ENCODE measurements at regions not wholly inside any gene's neighbourhood (a gene's known extent, or its start where the extent isn't known, plus 50 kb on each side); places are given as distances from the start of the nearest gene placed in this dataset.

- DNase-seq (ENCODE audit: low read depth in 2 of 2), result no peak
Measured at GRCh38 chr1:81634294-81634693, 166.4 kb upstream of the ADGRL2 start.

DNA sequence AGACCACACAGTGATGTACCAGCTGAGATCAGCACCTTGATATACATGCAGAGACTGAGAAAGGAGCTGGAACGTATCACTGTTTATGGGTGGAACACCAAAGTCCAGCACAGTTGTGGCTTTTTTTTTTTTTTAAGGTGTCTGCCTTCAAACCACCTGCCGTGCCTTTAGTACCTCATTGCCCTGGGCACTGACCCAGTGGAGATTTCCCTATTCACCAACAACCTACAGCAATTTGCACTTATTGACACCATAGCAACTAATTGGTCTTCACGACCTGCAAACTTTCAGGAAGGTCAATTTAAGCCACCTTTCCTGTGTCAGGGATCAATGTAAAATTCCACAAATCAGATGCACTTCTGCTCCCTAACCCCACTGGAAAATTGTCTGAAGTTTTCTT lies 181.6 kb upstream of the ADGRL2 start:
- no peak for DNase-seq (ENCODE audit: low read depth in 2 of 2)

GRCh38 chr1:81618376-81618775 lies 182.4 kb upstream of the ADGRL2 start:
- DNase-seq (ENCODE audit: low read depth in 2 of 2), result no peak

GRCh38 chr1:81617308-81617967 lies 183.3 kb upstream of the ADGRL2 start:
- DNase-seq (ENCODE audit: low read depth in 2 of 2), result no peak

- DNase-seq (ENCODE audit: low read depth in 2 of 2), result no peak
Measured at GRCh38 chr1:81613803-81614202, 186.9 kb upstream of the ADGRL2 start.

DNA sequence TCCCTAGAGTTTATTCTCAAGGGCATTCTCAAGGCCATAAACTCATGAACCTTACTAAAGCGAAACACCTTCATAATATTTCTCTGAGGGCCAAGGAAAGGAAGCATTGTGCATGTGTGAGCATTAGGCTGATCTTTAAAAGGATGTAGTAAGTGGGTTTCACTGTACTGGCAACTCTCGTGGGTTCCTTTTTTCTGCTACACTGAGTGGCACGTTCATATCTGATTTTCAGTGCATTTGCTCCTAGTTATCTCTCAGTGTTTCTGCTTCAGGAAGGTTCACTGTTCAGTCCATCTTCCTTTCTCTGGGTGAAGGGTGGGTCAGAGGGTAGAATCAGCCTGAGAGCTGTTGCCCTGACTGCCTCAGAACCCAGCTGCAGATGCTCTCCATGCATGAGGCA lies 192.8 kb upstream of the ADGRL2 start:
- no peak for DNase-seq (ENCODE audit: low read depth in 2 of 2)

- DNase-seq (ENCODE audit: low read depth in 2 of 2), result no peak
Measured at GRCh38 chr1:81607086-81607485, 193.6 kb upstream of the ADGRL2 start.

DNA sequence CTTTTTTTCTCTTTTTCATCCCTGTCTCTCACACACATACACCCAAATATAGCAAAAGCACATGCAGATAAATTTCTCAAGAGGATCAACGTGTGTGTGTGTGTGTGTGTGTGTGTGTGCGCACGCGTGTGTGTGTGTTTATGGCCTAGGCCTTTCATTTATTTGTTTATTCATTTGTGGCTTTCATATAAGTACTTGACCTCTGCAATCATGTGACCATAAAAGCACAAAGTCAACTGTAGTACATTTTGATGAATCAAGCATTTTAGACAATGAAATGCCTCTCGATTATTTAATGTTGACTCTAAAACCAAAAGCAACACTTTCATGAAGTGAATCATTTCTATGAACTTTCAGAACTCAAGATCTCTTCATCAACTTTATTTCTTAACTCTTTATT lies 194.1 kb upstream of the ADGRL2 start:
- no peak for DNase-seq (ENCODE audit: low read depth in 2 of 2)

DNA sequence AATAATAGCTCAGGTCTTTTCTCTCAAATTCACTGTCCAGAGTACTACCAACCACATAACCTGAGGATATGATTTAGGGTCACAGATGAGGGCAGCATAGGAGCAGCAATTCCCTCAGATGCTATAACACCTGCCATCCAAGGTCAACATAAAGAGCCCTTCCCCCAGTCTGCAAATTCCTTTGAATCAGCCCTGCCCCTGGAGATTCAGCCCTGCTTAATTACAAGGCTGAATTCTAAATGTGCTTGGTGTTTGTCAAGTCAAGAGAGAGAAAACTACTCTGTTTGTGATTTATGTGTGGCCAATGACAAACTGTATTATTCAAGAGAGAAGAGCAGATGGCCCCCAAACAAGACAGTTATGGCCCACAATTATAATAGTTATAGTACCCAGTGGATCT lies 195.7 kb upstream of the ADGRL2 start:
- no peak for DNase-seq (ENCODE audit: low read depth in 2 of 2)

DNA sequence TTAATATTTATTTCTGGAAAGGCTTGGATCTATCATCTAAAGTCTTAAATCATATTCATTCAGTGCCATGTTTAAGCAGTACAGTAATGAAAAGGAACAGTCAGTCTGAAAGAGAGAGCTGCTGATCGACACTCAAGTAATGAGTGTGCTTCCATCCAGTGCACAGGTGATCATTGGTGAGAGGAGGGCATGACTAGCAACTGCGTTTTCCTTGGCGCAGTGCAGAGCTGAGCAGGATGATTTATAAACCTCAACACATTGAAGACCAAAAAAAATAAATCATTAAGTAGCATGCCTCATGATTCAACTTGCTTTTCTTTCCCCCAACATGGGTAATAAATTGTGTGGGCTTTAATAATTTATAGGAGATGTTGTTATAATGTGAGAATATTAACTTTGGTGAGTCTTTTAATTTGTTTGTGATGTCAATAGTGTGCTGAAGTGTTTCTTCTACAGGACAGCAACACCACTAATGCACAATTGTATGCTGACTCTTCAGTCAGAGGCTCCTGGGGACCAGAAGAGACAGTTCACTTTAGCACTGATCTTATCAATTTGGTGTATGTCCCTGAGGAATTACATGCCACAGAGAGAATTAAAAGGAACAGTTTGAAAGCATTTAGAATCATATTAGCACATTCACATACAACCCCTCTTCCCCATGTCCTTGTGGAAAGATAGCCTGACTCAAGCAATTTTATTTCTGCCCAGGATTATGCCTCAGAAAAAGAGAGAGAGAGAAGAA lies 199.7 kb upstream of the ADGRL2 start:
- DNase-seq (ENCODE audit: low read depth in 2 of 2), result no peak

DNA sequence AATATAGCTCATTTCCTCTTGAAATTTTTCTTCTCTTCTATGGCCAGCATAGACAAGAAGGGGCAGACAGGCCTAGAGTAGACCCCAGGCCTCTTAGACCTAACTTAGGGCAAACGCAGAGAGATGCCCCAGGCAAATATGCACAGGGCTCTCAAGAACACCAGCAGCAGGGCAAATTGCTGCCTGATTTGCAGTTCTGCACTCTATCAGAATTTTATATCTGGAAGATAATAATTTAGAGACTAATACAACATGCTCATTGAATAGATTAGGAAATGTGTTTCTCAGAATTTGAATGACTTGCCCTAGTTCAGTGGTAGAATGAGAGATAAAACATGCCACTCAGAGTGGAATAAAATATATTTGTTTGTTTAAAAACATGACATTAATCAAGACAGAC lies 200.4 kb upstream of the ADGRL2 start:
- DNase-seq (ENCODE audit: low read depth in 2 of 2), result no peak

DNA sequence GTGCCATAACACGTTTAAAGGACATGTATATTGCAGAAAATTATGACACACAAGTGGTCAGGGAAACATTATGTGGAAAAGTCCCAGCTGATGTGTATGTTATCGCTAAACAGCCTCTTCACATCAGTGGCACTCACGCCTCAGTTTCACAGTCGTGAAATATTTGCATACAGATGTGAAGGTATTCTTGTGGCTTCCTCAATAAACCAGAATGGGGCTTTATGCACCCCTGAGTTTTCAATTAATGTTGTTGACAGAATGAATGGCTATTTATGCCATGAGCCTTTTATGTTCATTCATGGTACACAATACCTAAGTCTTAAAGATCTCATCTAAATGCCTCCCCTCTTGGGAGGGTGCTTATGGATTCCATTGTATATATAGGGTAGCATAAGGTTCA lies 202.1 kb upstream of the ADGRL2 start:
- DNase-seq (ENCODE audit: low read depth in 2 of 2), result no peak

DNA sequence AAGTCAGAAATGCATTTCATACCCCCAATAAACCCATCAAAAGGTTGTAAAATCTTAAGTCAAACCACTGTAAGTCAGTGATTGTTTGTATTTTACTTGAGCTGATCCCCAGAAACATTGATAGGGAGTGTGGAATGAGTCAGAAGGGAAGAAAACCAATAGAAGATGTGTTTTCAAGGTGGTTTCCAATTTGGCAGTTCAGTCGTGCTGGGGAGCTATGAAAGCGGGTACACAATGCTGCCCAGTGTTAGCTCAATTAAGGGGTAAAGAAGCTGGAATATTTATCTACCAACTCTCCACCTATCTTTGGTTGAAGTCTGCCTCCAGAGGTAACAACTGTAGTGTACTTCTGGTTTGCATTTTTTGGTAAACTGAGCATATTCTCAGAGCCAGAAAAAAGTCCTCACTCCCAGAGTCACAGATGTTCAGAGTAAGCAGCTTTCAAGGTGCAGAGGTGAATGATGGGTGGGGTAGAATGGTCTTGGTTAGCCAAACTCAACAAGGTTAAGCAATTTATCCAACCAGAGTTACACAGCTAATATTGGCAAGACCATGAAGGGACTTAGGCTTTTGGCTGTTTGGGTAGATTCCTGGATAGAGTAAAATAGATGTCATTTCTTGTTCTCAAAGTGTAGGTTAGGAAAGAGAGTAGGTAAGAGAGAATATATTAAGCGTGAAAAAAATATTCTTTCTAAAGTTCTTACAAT lies 202.9 kb upstream of the ADGRL2 start:
- no peak for DNase-seq (ENCODE audit: low read depth in 2 of 2)

DNA sequence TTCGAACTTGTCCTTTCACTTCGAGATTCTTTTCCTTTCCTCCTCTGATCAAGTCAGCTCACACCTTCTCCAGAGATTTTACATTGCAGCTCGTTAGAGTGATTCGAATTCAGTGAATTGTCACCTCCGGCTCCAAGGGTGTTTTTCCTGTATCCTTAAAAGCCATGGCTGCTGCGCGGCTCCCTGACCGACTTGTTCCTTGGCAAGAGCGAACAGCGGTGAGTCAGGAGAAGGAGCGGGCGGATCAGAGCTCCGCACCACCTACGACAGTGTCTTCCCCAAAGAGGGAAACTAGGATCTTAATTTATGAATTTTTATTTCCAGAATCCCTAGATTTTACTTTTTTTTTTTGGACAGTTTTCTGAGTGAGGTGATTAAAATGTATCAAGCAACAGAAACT lies 204.4 kb upstream of the ADGRL2 start:
- DNase-seq (ENCODE audit: low read depth in 2 of 2), result no peak

DNA sequence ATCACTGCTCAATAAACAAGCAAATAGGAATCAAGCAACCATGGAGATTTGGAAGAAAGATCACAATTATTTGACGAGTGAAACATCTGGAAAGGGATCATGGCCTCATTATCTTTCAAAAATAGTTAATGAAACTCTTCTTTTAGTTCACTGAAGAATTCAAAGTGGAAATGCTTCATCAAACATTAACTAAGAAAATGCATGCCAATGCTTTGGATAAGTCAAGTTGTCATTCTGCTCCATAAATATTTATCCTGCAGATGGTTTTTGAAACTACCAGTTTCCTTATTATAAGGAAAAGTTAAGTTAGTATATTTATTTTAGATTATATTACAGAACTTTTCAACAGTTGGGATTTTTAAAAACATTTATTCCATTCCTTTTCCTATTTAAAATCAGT lies 206.5 kb upstream of the ADGRL2 start:
- DNase-seq (ENCODE audit: low read depth in 2 of 2), result no peak

DNA sequence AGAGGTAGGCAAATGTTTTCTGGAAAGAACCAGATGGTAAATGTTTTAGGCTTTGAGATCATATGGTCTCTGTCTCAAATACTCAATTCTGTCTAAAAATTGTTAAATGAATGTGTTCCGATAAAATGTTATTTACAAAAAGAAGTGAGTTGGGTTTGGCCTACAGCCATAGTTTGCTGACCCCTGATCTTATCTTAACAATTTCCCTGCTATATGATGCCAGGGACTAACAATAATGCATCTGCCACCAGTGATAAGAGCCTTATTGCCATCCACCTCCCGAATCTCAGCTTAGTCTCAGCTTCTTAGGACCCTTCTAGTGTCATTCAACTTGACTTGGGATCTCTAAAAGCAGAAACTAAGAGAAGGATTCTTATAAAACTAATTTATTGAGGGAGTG lies 208.5 kb upstream of the ADGRL2 start:
- no peak for DNase-seq (ENCODE audit: low read depth in 2 of 2)

DNA sequence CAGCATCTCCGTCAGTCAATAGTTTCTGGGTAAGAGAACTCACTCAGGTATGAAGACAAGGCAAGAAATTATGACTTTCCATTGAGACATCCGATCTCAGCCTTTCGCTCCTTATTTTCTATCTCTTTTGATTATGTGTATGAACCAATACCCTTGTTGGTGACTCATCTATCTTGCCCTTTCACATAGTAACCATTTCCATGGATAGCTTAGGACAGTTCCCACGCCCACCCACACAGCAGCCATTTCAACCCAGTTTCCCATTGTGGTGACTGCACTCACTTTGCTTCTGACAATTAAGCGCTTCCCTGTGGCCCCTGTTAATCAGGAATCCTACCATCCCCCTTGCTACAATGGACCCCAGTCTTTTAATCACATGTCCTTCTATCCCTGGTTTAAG lies 210.6 kb upstream of the ADGRL2 start:
- no peak for DNase-seq (ENCODE audit: low read depth in 2 of 2)

DNA sequence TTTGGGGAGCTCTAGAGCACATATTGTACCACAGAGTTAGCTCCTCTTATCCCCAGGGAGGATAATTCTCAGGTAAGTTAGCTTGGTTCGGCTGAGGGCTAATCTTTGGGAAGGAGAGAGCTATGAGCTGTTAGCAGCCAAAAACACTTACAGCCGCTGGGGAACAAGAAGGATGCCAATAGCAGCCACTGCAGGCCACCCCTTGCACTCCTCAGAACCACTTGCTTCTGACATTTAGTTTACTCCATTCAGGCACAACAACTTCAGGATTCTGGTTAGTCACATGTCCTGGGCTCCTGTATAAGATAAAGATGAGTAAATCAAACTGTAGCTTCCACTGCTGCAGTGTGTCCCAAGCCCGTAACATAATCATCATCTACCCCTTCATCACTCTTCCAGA lies 212.6 kb upstream of the ADGRL2 start:
- DNase-seq (ENCODE audit: low read depth in 2 of 2), result no peak

DNA sequence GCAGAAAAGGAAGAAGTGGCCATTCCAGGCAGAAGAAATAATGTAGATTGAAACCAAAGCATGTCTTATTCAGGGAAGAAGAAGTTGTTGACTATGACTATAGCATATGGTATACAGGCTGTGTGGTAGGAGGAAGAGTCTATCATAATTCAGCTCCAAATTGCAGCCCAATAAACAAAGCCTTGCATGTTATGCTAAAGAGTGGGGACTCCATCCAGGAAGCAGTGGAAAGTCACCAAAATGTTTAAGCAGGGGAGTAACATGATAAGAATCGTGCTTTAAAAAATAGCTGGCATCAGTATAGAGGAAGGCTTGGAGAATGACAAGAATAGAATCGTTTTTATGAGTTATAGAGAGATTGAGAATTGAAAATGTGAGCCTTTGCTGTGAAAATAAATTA lies 213.3 kb upstream of the ADGRL2 start:
- no peak for DNase-seq (ENCODE audit: low read depth in 2 of 2)

- peak in 1 of 2 donors; percentile 4 for DNase-seq (ENCODE audit: low read depth in 2 of 2)
Measured at GRCh38 chr1:81585371-81585770, 215.4 kb upstream of the ADGRL2 start.

DNA sequence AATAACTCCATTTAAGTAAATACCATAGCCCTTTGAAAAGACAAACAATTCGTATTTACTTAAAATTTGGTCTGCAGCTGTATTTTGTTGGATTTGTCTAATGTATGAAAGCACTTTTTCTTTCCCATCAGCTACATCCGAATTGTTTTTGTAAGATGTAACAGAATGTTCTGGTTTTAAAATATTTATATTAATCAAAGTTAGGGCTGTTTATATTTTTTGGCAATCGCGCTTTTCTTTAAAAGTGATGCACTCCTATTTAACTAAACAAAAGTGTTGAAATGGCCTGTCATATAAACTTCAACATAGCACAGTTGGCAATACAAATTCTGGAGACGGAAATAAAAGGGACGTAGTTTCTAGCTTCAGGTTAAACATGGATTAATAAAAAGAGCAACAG lies 216.3 kb upstream of the ADGRL2 start:
- DNase-seq (ENCODE audit: low read depth in 2 of 2), result no peak

GRCh38 chr1:81583878-81584277 lies 216.9 kb upstream of the ADGRL2 start:
- DNase-seq (ENCODE audit: low read depth in 2 of 2), result no peak

- DNase-seq (ENCODE audit: low read depth in 2 of 2), result no peak
Measured at GRCh38 chr1:81582467-81582986, 218.2 kb upstream of the ADGRL2 start.

Measured in lung microvascular endothelial cell (primary cell).